MM.1S (cell line): ENCODE measurements at regions not wholly inside any gene's neighbourhood (a gene's known extent, or its start where the extent isn't known, plus 50 kb on each side); places are given as distances from the start of the nearest gene placed in this dataset.

Experiments used
- DNase-seq: peaks from one replicate; pipeline ENCODE4 v3.0.0-alpha.2; 2015
- H2AFZ ChIP-seq: fragments of 300-600 bp; sonication (generic); 2 replicates; pipeline ENCODE4 v1.6.0; 2016; ENCODE audit warnings: antibody characterized with exemption, low read length
- H3F3A ChIP-seq: fragments of 300-600 bp; sonication (generic); 2 replicates; pipeline ENCODE4 v1.6.1; 2016; ENCODE audit warnings: mild to moderate bottlenecking, antibody characterized with exemption, low read length, moderate library complexity, mixed read lengths; ENCODE audit not compliant: insufficient read depth
- H3K27ac ChIP-seq: fragments of 300-600 bp; sonication (generic); 2 replicates; pipeline ENCODE4 v1.5.1; 2016; ENCODE audit warnings: mild to moderate bottlenecking, low read length
- H3K27me3 ChIP-seq: fragments of 300-600 bp; sonication (generic); replicated peaks from 2 replicates; pipeline ENCODE4 v1.6.0; 2016; ENCODE audit warnings: low read length; ENCODE audit not compliant: insufficient read depth
- H3K36me3 ChIP-seq: fragments of 300-600 bp; sonication (generic); replicated peaks from 2 replicates; pipeline ENCODE4 v1.6.1; 2016; ENCODE audit warnings: mild to moderate bottlenecking, low read length, mixed read lengths; ENCODE audit not compliant: insufficient read depth
- H3K4me1 ChIP-seq: fragments of 300-600 bp; sonication (generic); 2 replicates; pipeline ENCODE4 v1.6.1; 2016; ENCODE audit warnings: low read length, mixed read lengths
- H3K4me2 ChIP-seq: fragments of 300-600 bp; sonication (generic); 2 replicates; pipeline ENCODE4 v1.6.0; 2016; ENCODE audit warnings: low read depth, low read length
- H3K4me3 ChIP-seq: fragments of 300-600 bp; sonication (generic); 2 replicates; pipeline ENCODE4 v1.5.1; 2016; ENCODE audit warnings: low read length, mixed read lengths
- H3K79me2 ChIP-seq: fragments of 300-600 bp; sonication (generic); 2 replicates; pipeline ENCODE4 v1.6.1; 2016; ENCODE audit warnings: mixed run types, low read length, mixed read lengths
- H3K9ac ChIP-seq: fragments of 300-600 bp; sonication (generic); 2 replicates; pipeline ENCODE4 v1.6.1; 2016; ENCODE audit warnings: low read length, mixed read lengths
- H3K9me2 ChIP-seq: fragments of 300-600 bp; sonication (generic); replicated peaks from 2 replicates; pipeline ENCODE4 v1.6.1; 2016; ENCODE audit warnings: mild to moderate bottlenecking, low read length, mixed read lengths; ENCODE audit not compliant: insufficient read depth
- H3K9me3 ChIP-seq: fragments of 300-600 bp; sonication (generic); replicated peaks from 2 replicates; pipeline ENCODE4 v1.6.1; 2016; ENCODE audit warnings: mild to moderate bottlenecking, low read length, mixed read lengths; ENCODE audit not compliant: insufficient read depth
- H4K20me1 ChIP-seq: fragments of 300-600 bp; sonication (generic); 2 replicates; pipeline ENCODE4 v1.6.1; 2016; ENCODE audit warnings: mild to moderate bottlenecking, low read length, moderate library complexity, mixed read lengths; ENCODE audit not compliant: insufficient read depth
- EZH2 ChIP-seq: fragments of 300-600 bp; sonication (generic); optimal IDR thresholded peaks from 2 replicates; pipeline ENCODE3; 2017; ENCODE audit warnings: low read depth, mild to moderate bottlenecking, antibody characterized with exemption, low read length, mixed read lengths
- EZH2phosphoT487 ChIP-seq: fragments of 300-600 bp; sonication (generic); IDR thresholded peaks from 2 replicates; pipeline ENCODE4 v1.6.1; 2018; ENCODE audit warnings: antibody characterized with exemption, low read length
- TF ChIP-seq, protein P1 (sequence below): fragments of 300-600 bp; sonication (generic); IDR thresholded peaks from 2 replicates; pipeline ENCODE4 v1.5.1; 2016; ENCODE audit warnings: antibody characterized with exemption, low read length, mixed read lengths

DNA sequence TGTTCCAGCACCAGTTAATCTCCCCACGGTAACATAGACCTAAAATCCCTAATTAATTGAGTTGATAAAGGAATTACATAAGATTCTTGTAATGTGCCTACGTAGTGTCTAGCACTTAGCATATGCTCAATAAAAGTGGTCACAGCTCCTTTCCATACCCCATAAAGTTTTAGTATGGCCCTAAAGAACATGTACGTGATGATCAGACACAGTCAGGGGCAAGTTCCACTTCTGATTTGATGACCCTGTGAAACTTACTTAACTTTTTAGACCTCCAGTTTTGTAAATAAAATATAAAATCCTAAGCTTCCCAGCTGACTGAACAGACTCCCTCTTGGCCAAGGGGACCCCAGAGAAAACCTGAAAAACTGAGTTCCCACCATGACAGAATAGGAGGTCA lies 391.3 kb upstream of the ERCC4 start:
- H3K4me3 ChIP-seq: no peak overlapping the region
- no peak overlapping the region for H3K27ac ChIP-seq
- no peak overlapping the region for H3K9ac ChIP-seq
- H3K4me2 ChIP-seq: no peak overlapping the region
- no peaks in the 10 kb centered on the region for H4K20me1 ChIP-seq
- H3K27me3 ChIP-seq: no peaks in the 10 kb centered on the region
- H2AFZ ChIP-seq: no peak overlapping the region
- H3K9me3 ChIP-seq: no peaks in the 10 kb centered on the region
- no peaks in the 10 kb centered on the region for H3K36me3 ChIP-seq
- peaks cover 6% of the 10 kb centered on the region; the same call in 1 of the 2 replicates for H3K4me1 ChIP-seq
- DNase-seq: no peak
- H3K79me2 ChIP-seq: no peaks in the 10 kb centered on the region
- TF ChIP-seq EZH2phosphoT487: no peak
- H3K9me2 ChIP-seq: no peaks in the 10 kb centered on the region
- 0 out of 2 replicates have a peak, but pooled peaks cover 6% of the 10 kb centered on the region for H3F3A ChIP-seq

DNA sequence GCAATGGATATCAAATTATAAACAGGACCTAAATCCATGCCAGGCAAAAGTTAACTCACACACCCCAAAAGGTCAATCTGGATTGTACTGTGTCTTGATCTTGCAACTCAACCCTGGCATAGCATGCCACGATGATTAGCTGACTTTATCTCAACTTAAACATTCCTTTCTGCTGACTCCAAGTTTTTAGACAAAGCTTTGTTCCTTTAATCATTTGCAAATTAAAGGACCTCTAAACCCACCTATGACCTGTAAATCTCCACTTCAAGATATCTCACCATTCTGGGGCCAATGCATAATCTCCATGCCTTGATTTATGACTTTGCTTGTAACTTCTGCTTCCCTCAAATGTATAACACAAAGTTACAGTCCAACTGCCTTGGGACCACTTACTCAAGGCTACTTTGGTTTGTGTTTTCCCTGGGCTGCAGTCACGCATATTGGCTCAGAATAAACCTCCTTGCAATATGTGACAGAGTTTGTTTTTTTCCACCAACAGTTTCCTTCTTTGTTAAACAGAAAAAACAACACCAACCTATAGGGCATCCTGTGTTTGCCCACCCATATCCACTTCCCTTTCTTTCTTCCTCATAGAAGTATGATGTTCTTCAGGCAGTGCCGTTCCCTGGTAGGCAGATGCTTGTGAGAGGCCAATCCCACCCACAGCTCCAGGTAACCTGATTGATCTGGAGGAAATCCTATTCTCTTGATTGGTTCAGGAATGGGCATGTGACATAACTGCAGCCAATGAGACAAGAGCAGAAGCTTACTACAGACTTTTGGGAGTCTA lies 390.6 kb upstream of the ERCC4 start:
- Histone ChIP-seq H3K27me3 (no peaks in the 10 kb centered on the region), H3K9me3 (no peaks in the 10 kb centered on the region), H3K36me3 (no peaks in the 10 kb centered on the region), H3K4me2 (no peak overlapping the region), H3K79me2 (no peaks in the 10 kb centered on the region), H2AFZ (no peak overlapping the region), H4K20me1 (no peaks in the 10 kb centered on the region), H3K4me3 (no peak overlapping the region), H3K9ac (no peak overlapping the region), H3F3A (0 out of 2 replicates have a peak, but pooled peaks cover 6% of the 10 kb centered on the region), H3K4me1 (peaks cover 6% of the 10 kb centered on the region; the same call in 1 of the 2 replicates), H3K27ac (no peak overlapping the region), H3K9me2 (no peaks in the 10 kb centered on the region)
- TF ChIP-seq EZH2: no peak
- no peak for TF ChIP-seq EZH2phosphoT487
- TF ChIP-seq, protein P1, sequence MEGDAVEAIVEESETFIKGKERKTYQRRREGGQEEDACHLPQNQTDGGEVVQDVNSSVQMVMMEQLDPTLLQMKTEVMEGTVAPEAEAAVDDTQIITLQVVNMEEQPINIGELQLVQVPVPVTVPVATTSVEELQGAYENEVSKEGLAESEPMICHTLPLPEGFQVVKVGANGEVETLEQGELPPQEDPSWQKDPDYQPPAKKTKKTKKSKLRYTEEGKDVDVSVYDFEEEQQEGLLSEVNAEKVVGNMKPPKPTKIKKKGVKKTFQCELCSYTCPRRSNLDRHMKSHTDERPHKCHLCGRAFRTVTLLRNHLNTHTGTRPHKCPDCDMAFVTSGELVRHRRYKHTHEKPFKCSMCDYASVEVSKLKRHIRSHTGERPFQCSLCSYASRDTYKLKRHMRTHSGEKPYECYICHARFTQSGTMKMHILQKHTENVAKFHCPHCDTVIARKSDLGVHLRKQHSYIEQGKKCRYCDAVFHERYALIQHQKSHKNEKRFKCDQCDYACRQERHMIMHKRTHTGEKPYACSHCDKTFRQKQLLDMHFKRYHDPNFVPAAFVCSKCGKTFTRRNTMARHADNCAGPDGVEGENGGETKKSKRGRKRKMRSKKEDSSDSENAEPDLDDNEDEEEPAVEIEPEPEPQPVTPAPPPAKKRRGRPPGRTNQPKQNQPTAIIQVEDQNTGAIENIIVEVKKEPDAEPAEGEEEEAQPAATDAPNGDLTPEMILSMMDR: no peak
- no peak for DNase-seq

DNA sequence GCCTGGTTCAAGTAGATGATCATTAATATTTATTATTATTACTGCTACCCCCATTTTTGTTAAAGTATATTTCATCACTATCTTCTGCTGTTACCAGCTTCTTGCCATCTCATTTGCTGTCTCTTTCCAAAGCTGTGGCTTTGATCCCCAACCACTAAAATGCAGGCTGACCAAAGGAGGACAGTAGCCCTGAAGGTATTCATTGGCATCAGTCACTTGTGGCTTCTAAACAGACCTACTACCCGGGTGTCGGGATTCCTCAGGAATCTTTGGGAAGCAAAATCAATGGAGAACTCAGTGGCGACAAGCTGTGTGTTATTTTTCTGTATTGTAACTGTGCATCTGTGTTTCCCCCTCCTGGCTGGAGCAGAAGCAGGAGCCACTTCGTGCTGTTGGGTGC lies 379.2 kb upstream of the ERCC4 start:
- Histone ChIP-seq H3F3A (no peaks in the 10 kb centered on the region), H3K27me3 (no peaks in the 10 kb centered on the region), H3K9me3 (no peaks in the 10 kb centered on the region), H3K4me3 (no peak overlapping the region), H3K79me2 (no peaks in the 10 kb centered on the region), H3K36me3 (no peaks in the 10 kb centered on the region), H3K4me1 (no peaks in the 10 kb centered on the region; the same call in 1 of the 2 replicates), H3K9ac (no peak overlapping the region), H2AFZ (no peak overlapping the region), H3K27ac (no peak overlapping the region), H3K4me2 (no peak overlapping the region), H3K9me2 (no peaks in the 10 kb centered on the region), H4K20me1 (no peaks in the 10 kb centered on the region)
- TF ChIP-seq, protein P1: no peak
- TF ChIP-seq EZH2 (no peak), EZH2phosphoT487 (no peak)
- DNase-seq: no peak

DNA sequence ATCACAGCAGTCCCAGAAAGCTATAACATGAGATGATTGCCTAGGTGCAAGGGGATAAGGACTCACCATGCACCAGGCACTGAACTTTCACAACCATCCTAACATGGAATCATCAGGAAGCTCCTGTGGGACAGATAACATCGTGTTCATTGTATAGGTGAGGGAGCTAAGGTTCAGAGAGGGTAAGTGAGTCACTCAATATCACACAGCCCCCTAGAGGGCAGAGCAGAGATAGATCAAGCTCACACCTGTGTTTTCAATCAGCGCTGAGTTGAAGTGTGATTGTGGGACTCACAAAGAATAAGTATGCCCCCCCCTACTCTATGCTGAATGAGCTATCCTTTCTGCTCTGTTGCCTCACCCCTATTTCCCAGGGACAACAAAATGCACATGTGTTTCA lies 377.7 kb upstream of the ERCC4 start:
- TF ChIP-seq EZH2phosphoT487: no peak
- TF ChIP-seq, protein P1: no peak
- no peak for TF ChIP-seq EZH2
- no peak overlapping the region for H2AFZ ChIP-seq
- H3K36me3 ChIP-seq: no peaks in the 10 kb centered on the region
- H3K79me2 ChIP-seq: no peaks in the 10 kb centered on the region
- H3K9me3 ChIP-seq: no peaks in the 10 kb centered on the region
- no peaks in the 10 kb centered on the region for H3K9me2 ChIP-seq
- H3F3A ChIP-seq: no peaks in the 10 kb centered on the region
- no peaks in the 10 kb centered on the region for H3K27me3 ChIP-seq
- no peak overlapping the region for H3K4me2 ChIP-seq
- DNase-seq: no peak
- no peaks in the 10 kb centered on the region; the same call in 1 of the 2 replicates for H3K4me1 ChIP-seq
- H3K27ac ChIP-seq: no peak overlapping the region
- no peak overlapping the region for H3K9ac ChIP-seq
- no peak overlapping the region for H3K4me3 ChIP-seq
- H4K20me1 ChIP-seq: no peaks in the 10 kb centered on the region
